ENCODE measurements at regions not wholly inside any gene's neighbourhood (a gene's known extent, or its start where the extent isn't known, plus 50 kb on each side); places are given as distances from the start of the nearest gene placed in this dataset.

DNA sequence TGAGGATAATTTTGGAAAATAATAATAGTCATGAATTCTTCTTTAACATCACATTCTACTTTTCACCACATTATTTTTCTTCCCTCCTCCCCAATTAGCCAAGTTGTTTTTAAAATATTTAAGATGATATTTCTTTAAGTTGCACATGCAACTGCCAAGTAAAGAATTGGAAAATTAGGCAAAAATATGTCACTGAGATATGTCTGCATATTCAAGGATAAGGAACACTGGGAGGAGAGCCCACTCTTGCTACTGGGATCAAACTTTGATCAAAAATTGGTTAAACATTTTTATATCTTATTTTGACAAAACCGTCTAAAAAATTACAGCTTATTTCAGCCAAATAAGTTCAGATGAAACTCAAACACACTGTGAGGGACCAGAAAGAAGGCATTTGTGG lies 231.2 kb upstream of the TMTC1 start:
- no peak for TF ChIP-seq CTCF (IDR thresholded peaks at IDR 0.05; ENCODE audit: low read depth, low read length)
- H3K4me3 ChIP-seq (replicated peaks in 1 of 2; ENCODE audit: low read depth in 2 of 2, low read length in 2 of 2): no peak overlapping the region
- no peak for DNase-seq (ENCODE audit: low read depth in 2 of 2)

DNA sequence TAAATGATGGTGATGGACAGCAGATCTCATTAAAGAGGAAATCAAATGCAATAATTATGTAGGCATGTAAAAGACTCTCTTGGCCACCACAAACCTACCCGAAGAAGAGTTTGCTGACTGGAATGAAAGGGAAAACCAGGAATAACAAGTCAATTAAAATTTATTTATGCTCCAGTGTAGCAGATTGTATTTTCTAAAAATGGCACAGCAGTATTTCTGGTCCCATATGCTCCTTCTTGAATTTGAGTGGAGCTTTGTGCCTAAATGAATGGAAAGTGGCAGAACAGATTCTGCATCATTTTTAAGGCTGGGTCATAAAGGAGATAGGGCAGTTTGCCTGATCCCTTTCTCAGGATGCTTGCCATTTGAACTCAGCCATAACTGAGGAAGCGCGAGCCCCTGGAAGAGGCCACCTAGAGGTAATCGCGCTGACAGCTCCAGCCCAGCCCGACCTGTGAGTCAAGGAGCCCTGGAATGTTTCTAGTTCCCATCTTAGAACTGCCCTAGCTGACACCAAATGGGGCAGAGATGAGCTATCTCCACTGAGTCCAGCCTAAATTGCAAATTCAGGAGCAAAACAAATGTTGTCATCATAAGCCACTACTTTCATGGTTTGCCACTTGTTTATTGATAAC lies 229.2 kb upstream of the TMTC1 start:
- no peak for DNase-seq (ENCODE audit: low read depth in 2 of 2)
- no peak overlapping the region for H3K4me3 ChIP-seq (replicated peaks in 1 of 2; ENCODE audit: low read depth in 2 of 2, low read length in 2 of 2)
- TF ChIP-seq CTCF (IDR thresholded peaks at IDR 0.05; ENCODE audit: low read depth, low read length): no peak

- no peak overlapping the region for H3K4me3 ChIP-seq (replicated peaks in 1 of 2; ENCODE audit: low read depth in 2 of 2, low read length in 2 of 2)
- DNase-seq (ENCODE audit: low read depth in 2 of 2): no peak
- no peak for TF ChIP-seq CTCF (IDR thresholded peaks at IDR 0.05; ENCODE audit: low read depth, low read length)
Observed at GRCh38 chr12:30010071-30011052, 226.6 kb upstream of the TMTC1 start.

DNA sequence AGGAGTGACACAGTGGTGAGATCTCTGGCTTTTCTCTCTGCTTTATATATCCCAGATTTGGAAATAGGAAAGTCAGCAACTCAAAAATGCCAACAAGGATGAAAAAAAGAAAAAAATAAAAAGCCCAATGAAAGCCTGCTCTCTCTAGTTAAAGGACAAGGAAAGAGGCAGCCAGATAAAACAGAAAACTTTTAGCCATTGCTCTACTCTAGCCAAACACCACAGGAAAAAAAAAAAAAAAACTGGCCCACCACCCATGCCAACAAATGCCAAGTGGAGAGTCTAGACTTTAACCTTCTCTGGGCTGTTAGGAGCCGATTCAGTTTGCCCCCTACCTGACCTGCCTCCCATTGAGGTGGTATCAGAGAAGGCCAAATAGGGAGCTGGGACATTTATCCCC lies 222.3 kb upstream of the TMTC1 start:
- DNase-seq (ENCODE audit: low read depth in 2 of 2): no peak
- no peak for TF ChIP-seq CTCF (IDR thresholded peaks at IDR 0.05; ENCODE audit: low read depth, low read length)

DNA sequence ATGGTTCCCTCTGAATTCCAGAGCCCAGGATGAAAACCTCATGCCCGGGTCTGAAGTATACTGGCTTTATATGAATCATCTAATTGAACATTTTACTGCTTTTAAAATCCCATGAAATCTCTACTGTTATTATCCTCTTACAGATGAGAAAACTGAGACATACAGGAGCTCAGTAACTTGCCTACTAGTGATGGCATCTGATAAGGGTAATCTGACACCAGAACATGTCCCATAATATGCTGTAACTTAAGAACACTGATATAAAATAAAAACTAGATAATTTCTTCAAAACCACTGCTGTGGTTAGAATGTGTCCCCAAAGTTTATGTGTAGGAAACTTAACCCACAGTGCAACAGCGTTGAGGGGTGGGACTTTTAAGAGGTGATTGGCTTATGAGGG lies 219.6 kb upstream of the TMTC1 start:
- no peak for DNase-seq (ENCODE audit: low read depth in 2 of 2)
- TF ChIP-seq CTCF (IDR thresholded peaks at IDR 0.05; ENCODE audit: low read depth, low read length): no peak
- no peak overlapping the region for H3K4me3 ChIP-seq (replicated peaks in 1 of 2; ENCODE audit: low read depth in 2 of 2, low read length in 2 of 2)

More for the DNA sequence above, 222.3 kb upstream of the TMTC1 start:
- no peak overlapping the region for H3K4me3 ChIP-seq (replicated peaks in 1 of 2; ENCODE audit: low read depth in 2 of 2, low read length in 2 of 2)

GRCh38 chr12:30002677-30003076 lies 218.9 kb upstream of the TMTC1 start:
- H3K4me3 ChIP-seq (replicated peaks in 1 of 2; ENCODE audit: low read depth in 2 of 2, low read length in 2 of 2): no peak overlapping the region
- no peak for DNase-seq (ENCODE audit: low read depth in 2 of 2)
- peak; percentile 7 for TF ChIP-seq CTCF (IDR thresholded peaks at IDR 0.05; ENCODE audit: low read depth, low read length)
